GM10248 (cell line): ENCODE measurements at regions not wholly inside any gene's neighbourhood (a gene's known extent, or its start where the extent isn't known, plus 50 kb on each side); places are given as distances from the start of the nearest gene placed in this dataset.

Experiments used
- CTCF ChIA-PET: fragments of 300-600 bp; sonication (Branson Sonifier 250); formaldehyde crosslinking; extraction: SDS; loops from one replicate; lab custom pipeline; 2021; ENCODE audit warnings: antibody characterized with exemption; lab: Yijun Ruan, JAX
- POLR2A ChIA-PET: fragments of 350-650 bp; sonication (Branson Sonifier 250); formaldehyde crosslinking; extraction: SDS; loops from one replicate; lab custom pipeline; 2020; ENCODE audit warnings: antibody characterized with exemption; lab: Yijun Ruan, JAX
- DNase-seq: peaks from one replicate; pipeline ENCODE4 v3.0.0; 2012; ENCODE audit errors: extremely low spot score
- CTCF ChIP-seq: IDR thresholded peaks from 2 replicates; pipeline ENCODE4 v1.5.1; 2012; ENCODE audit warnings: mild to moderate bottlenecking, low read depth; ENCODE audit errors: extremely low read depth, missing control alignments, control extremely low read depth

DNA sequence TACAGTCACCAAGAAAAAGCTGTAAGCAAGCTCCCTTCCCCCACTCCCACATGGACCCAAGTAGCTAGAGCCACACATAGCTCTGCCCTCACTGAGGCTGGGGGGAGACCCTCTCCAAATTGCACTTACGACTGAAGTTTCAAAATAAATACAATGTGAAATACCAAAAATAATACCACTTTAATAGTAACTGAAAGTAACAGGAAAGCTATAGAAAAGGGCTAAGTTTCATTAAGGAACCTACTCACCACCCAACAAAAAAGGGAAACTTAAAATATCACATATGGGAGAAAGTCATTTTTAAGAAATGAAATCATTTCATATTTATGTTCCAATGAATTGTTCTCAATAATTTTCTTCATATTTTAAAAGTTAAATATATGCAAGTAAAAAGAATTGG, 130.4 kb upstream of the UBE2E2 start:
- CTCF ChIA-PET: interaction anchor here (0.8 to 1.2 kb wide), 4 partner anchors 10 to 36 kb away, joined by 3 to 6 read pairs (median 4); no protein-coding TSS in a partner anchor
- DNase-seq: no peak
- POLR2A ChIA-PET: no interaction called here

GRCh38 chr3:23073724-23074305, 129.3 kb upstream of the UBE2E2 start:
- no peak for DNase-seq
- no peak for TF ChIP-seq CTCF
- ChIA-PET CTCF (interaction anchor here (0.7 kb wide), 1 partner anchor 50 kb away, joined by 3 read pairs; no protein-coding TSS in a partner anchor), POLR2A (no interaction called here)

More for the DNA sequence above, 130.4 kb upstream of the UBE2E2 start:
- TF ChIP-seq CTCF: no peak

- TF ChIP-seq CTCF: no peak
- POLR2A ChIA-PET: no interaction called here
- CTCF ChIA-PET: no interaction called here
- DNase-seq: no peak
Observed at GRCh38 chr3:23075496-23075895, 127.6 kb upstream of the UBE2E2 start.

DNA sequence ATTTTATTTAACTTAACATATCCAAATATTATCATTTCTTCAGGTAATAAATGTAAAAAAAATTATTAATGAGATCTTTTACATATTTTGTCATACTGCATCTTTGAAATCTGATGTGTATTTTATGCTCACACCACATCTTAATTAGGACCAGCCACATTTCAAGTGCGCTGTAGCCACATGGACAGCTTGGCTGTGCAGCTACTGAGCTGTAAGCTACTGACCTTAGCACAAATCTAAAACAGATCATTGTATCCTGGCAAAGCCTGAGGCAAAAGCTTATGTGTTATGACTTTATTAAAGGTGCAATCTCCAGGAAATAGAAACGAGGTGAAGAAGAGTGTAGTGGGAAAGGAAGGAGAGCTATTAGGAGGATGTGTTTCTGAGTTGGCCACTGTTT, 126.7 kb upstream of the UBE2E2 start:
- CTCF ChIA-PET: no interaction called here
- TF ChIP-seq CTCF: no peak
- POLR2A ChIA-PET: no interaction called here
- no peak for DNase-seq

GRCh38 chr3:23077126-23077525, 126.0 kb upstream of the UBE2E2 start:
- no peak for DNase-seq
- no peak for TF ChIP-seq CTCF
- ChIA-PET POLR2A (no interaction called here), CTCF (interaction anchor here (0.6 kb wide), 1 partner anchor 779 kb away, joined by 3 read pairs; no protein-coding TSS in a partner anchor)

GRCh38 chr3:23078735-23079134, 124.4 kb upstream of the UBE2E2 start:
- POLR2A ChIA-PET: no interaction called here
- CTCF ChIA-PET: interaction anchor here (1.5 kb wide), 1 partner anchor 18 kb away, joined by 4 read pairs; no protein-coding TSS in a partner anchor
- no peak for DNase-seq
- TF ChIP-seq CTCF: no peak
